IMR-90 (cell line): ENCODE measurements at regions not wholly inside any gene's neighbourhood (a gene's known extent, or its start where the extent isn't known, plus 50 kb on each side); places are given as distances from the start of the nearest gene placed in this dataset.

Experiments used
- MAFK ChIP-seq: IDR thresholded peaks from 2 replicates; pipeline ENCODE4 v1.6.1; 2012; ENCODE audit warnings: low read depth, low read length, improper control_type of control experiment
- MXI1 ChIP-seq: IDR thresholded peaks from 2 replicates; pipeline ENCODE4 v1.6.1; 2012; ENCODE audit warnings: low read depth, mild to moderate bottlenecking, low read length, moderate library complexity, borderline replicate concordance
- RAD21 ChIP-seq: IDR thresholded peaks from 2 replicates; pipeline ENCODE4 v1.6.1; 2012; ENCODE audit warnings: low read length, improper control_type of control experiment
- TF ChIP-seq, protein P1 (sequence below): conservative IDR thresholded peaks from 2 replicates; pipeline ENCODE4 v1.5.1; 2012; ENCODE audit warnings: mild to moderate bottlenecking, low read depth, low read length, improper control_type of control experiment
- TF ChIP-seq, protein P2 (sequence below): fragments of 150-350 bp; IDR thresholded peaks from 2 replicates; pipeline ENCODE4 v1.6.1; 2016; ENCODE audit warnings: low read depth, mild to moderate bottlenecking, low read length, moderate library complexity, borderline replicate concordance

DNA sequence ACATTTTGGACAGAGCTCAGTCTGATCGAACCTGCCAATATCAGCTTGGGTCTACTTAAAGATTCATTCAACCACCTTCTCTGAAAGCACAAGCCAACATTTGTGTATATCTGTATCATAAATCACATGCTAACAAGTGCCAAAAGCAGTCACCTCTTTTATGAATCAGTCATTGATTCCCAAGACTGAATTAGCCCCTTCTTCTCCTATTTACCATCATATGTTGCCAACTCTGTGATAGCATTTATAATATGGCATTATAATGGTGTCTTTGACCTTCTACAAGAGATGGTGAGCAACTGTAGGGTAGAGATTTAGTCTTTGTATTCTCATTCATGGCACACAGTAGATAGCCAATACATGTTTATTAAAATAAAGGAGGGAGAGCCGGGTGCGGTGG lies 61.4 kb downstream of the DDX53 start:
- TF ChIP-seq MXI1 (no peak), RAD21 (no peak), MAFK (no peak)
- TF ChIP-seq, protein P1, sequence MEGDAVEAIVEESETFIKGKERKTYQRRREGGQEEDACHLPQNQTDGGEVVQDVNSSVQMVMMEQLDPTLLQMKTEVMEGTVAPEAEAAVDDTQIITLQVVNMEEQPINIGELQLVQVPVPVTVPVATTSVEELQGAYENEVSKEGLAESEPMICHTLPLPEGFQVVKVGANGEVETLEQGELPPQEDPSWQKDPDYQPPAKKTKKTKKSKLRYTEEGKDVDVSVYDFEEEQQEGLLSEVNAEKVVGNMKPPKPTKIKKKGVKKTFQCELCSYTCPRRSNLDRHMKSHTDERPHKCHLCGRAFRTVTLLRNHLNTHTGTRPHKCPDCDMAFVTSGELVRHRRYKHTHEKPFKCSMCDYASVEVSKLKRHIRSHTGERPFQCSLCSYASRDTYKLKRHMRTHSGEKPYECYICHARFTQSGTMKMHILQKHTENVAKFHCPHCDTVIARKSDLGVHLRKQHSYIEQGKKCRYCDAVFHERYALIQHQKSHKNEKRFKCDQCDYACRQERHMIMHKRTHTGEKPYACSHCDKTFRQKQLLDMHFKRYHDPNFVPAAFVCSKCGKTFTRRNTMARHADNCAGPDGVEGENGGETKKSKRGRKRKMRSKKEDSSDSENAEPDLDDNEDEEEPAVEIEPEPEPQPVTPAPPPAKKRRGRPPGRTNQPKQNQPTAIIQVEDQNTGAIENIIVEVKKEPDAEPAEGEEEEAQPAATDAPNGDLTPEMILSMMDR, result no peak
- TF ChIP-seq, protein P2, sequence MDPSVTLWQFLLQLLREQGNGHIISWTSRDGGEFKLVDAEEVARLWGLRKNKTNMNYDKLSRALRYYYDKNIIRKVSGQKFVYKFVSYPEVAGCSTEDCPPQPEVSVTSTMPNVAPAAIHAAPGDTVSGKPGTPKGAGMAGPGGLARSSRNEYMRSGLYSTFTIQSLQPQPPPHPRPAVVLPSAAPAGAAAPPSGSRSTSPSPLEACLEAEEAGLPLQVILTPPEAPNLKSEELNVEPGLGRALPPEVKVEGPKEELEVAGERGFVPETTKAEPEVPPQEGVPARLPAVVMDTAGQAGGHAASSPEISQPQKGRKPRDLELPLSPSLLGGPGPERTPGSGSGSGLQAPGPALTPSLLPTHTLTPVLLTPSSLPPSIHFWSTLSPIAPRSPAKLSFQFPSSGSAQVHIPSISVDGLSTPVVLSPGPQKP, result no peak
